Large intestine (tissue), 3 donors: ENCODE measurements at regions not wholly inside any gene's neighbourhood (a gene's known extent, or its start where the extent isn't known, plus 50 kb on each side); places are given as distances from the start of the nearest gene placed in this dataset.

Experiments used
- DNase-seq, 2 donors: peaks; one replicate each; pipeline versions ENCODE4 v3.0.0 to v3.0.0-alpha.2; 2013
- H3K27ac ChIP-seq: one replicate; pipeline ENCODE4 v1.5.1; 2013; ENCODE audit warnings: low read length
- H3K27me3 ChIP-seq: 2 replicates; pipeline ENCODE4 v1.6.1; 2013; ENCODE audit warnings: low read length; ENCODE audit not compliant: control insufficient read depth, insufficient read depth
- H3K36me3 ChIP-seq: 2 replicates; pipeline ENCODE4 v1.6.1; 2013; ENCODE audit warnings: low read length; ENCODE audit not compliant: control insufficient read depth, insufficient read depth
- H3K4me1 ChIP-seq: one replicate; pipeline ENCODE4 v1.6.1; 2013; ENCODE audit warnings: low read length; ENCODE audit not compliant: control insufficient read depth, insufficient read depth
- H3K4me3 ChIP-seq: one replicate; pipeline ENCODE4 v1.5.1; 2013; ENCODE audit warnings: low read length
- H3K9me3 ChIP-seq: one replicate; pipeline ENCODE4 v1.6.1; 2013; ENCODE audit warnings: mild to moderate bottlenecking, low read depth, low read length, moderate library complexity; ENCODE audit not compliant: control insufficient read depth
- WGBS: methylation state at CpG from one replicate; pipeline ENCODE4 v1.1.5; 2013; ENCODE audit warnings: low lambda C conversion rate; ENCODE audit not compliant: insufficient coverage; 5-methylcytosine and 5-hydroxymethylcytosine counted together

DNA sequence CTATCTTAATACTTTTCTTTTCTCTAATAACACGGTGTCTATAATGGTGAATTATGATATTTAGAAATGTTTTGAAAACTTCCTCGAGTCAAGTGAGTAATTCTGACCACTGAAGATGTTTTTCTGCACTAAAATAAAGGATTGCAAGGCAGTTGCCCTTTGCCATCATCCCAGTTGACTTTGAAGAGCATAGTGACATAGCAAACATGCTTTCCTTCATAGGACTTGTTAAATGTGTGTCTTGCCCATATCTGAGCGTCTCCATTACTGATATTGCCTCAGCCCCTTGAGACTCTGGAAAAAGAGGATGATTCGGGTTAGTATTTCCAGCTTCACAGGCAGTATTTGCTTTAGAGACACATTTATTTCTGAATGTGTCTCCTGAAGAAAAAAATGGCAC, 125.2 kb upstream of the MCHR2 start:
- no peaks in the 10 kb centered on the region for H3K27me3 ChIP-seq
- H3K4me3 ChIP-seq, result no peak overlapping the region
- H3K4me1 ChIP-seq, result no peaks in the 10 kb centered on the region
- DNase-seq, result no peak
- WGBS, result no CpG with 5 or more reads among the region's 4 CpGs
- no peak overlapping the region for H3K27ac ChIP-seq
- no peaks in the 10 kb centered on the region for H3K36me3 ChIP-seq
- H3K9me3 ChIP-seq, result no peaks in the 10 kb centered on the region

DNA sequence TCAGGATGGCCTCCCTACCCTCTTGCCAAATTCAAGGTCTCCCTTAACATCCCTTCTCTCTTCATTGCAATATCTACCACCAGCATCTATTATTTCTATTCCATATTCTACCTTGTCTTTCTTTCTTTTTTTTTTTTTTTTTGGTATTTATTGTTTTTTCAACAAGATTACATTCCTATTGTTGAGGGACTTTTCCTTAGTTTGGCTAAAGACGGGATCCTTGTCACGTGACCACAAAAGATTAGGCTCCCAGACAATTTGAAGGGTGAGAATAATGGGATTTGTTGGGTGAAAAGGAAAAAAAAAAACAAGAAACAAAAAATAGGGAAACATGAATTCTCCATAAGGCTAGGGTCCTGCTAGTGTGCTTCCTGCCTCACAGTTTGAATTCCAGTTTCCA, 124.3 kb upstream of the MCHR2 start:
- no peaks in the 10 kb centered on the region for H3K9me3 ChIP-seq
- H3K4me3 ChIP-seq, result no peak overlapping the region
- no peaks in the 10 kb centered on the region for H3K27me3 ChIP-seq
- no peak for DNase-seq
- no peaks in the 10 kb centered on the region for H3K36me3 ChIP-seq
- WGBS, result 100% methylated on average over 2 of the region's 2 CpGs
- no peak overlapping the region for H3K27ac ChIP-seq
- no peaks in the 10 kb centered on the region for H3K4me1 ChIP-seq

DNA sequence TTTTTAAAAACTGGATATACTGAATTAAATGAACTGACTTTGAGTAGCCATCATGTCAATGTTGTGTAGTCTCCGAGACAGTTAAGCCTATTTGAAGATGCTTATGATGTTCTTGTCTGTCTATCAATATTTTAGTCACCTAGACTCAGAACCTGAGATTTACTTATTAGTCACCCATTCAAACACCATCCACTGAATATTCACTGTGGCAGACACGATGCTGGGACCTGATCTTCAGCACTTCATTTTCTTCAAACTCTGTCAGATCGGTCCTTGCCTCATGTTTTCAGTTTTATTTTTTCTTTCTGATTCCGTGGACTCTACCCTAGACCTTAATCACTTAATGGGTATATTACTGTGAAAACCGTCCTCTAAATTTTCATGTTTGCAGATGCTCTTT, 123.7 kb upstream of the MCHR2 start:
- H3K4me3 ChIP-seq, result no peak overlapping the region
- H3K36me3 ChIP-seq, result no peaks in the 10 kb centered on the region
- DNase-seq, result no peak
- H3K27ac ChIP-seq, result no peak overlapping the region
- WGBS, result 94% methylated on average over 3 of the region's 5 CpGs
- no peaks in the 10 kb centered on the region for H3K4me1 ChIP-seq
- H3K9me3 ChIP-seq, result no peaks in the 10 kb centered on the region
- no peaks in the 10 kb centered on the region for H3K27me3 ChIP-seq

DNA sequence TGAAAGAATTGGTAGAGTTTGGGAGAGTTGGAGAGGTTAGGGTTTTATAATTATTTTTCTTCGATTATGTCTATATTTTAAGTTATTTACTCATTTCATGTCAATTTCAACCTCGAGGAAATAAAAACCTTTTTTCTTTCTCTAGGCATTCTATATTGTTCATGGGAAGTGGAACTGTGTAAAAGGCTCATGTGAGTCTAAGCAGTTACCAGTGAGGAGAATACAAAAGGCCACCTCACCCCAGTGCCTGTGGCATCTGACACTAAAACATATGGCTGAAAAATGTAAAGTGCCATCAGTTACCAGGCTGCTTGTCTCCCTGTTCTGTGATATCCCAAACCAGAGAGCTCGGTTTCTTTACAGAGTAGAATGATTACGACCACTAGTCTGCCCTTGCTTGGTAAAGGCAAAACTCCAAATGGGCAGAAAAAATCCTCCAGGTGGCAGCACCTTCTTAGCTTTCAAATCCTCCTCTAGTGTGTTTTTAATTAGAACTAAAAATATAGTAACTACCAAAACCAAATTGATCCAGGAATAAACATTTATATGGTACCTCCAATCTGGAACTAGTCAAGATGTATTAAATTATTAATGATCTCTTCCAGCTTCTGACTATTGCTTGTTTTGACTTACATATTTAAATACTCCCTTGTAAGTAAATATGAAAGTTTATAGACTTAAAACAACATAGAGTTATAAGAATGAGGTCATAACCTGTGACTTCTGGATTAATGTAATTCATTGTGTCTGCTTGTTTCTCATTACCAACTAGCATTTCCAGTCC, 122.6 kb upstream of the MCHR2 start:
- no peak overlapping the region for H3K4me3 ChIP-seq
- peak; percentile 24 to 26 for DNase-seq
- no peaks in the 10 kb centered on the region for H3K9me3 ChIP-seq
- H3K27ac ChIP-seq, result no peak overlapping the region
- H3K4me1 ChIP-seq, result no peaks in the 10 kb centered on the region
- no peaks in the 10 kb centered on the region for H3K27me3 ChIP-seq
- no peaks in the 10 kb centered on the region for H3K36me3 ChIP-seq
- WGBS, result 100% methylated on average over 1 of the region's 4 CpGs

DNA sequence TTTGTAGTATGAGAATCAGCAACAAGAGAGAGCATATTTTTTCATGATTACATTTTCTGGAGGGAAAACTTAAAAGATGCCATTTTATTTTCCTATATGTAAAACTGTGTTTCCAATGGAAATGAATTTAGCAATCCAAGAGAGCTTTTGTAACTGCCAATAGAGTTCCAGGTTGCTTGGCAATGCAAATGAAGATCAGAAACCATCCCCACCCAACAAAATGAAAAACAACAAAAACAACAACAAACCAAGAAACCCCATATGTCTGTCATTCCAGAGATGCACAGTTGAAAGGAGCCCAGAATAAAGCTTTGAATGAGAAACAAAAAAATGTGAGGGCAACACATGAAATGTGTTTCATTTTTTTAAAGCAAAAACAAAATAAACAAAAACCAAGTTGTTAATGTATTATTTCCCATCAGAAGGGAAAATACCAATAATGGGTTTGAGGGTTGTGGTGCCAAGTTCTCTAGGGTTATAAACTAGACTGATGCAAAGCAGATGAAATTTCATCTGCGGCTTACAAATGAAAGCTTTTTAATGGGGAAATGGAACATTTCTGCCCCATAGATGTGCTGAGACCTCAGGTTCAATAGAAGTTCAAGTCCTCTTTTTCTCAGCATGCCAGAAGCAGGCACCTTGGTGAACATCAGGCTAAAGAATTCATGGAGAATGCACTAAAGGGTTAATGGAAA, 121.5 kb upstream of the MCHR2 start:
- no peaks in the 10 kb centered on the region for H3K4me1 ChIP-seq
- no peak overlapping the region for H3K27ac ChIP-seq
- no peak overlapping the region for H3K4me3 ChIP-seq
- H3K36me3 ChIP-seq, result no peaks in the 10 kb centered on the region
- H3K9me3 ChIP-seq, result no peaks in the 10 kb centered on the region
- WGBS, result no CpG with 5 or more reads among the region's 1 CpG
- DNase-seq, result no peak
- H3K27me3 ChIP-seq, result peaks cover under 1% of the 10 kb centered on the region

DNA sequence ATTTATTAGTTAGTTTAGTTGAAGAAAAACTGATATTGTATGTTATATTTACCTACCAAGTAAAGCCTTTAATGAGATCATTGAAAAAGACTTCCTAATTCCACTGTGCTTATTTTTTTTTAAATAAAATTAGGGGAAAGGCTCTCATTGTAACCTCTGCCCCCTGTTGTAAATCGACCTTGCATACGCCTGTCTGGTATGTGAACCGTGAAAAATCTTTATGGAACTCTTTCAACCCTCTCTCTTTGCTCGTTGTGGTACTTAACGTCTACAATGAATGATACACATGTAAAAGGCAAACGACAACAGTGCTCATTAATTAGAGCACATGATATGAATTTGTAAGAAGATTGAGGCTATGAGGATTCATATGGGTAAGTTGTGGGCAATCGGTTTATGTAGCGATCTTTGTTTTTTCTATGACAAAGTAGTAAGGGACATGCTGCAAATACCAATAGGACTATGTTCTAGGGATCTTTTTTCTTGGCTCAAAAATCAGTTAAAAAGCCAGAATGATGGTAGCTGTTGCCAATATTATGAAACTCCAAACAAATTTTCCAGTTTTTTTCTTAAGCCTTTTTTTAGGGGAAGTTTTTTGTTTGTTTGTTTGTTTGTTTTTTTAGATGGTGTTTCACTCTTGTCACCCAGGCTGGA, 119.0 kb upstream of the MCHR2 start:
- H3K4me1 ChIP-seq, result no peaks in the 10 kb centered on the region
- no peaks in the 10 kb centered on the region for H3K36me3 ChIP-seq
- H3K9me3 ChIP-seq, result no peaks in the 10 kb centered on the region
- peaks cover 4% of the 10 kb centered on the region for H3K27me3 ChIP-seq
- DNase-seq, result no peak
- H3K27ac ChIP-seq, result no peak overlapping the region
- 13% methylated on average over 3 of the region's 8 CpGs for WGBS
- H3K4me3 ChIP-seq, result no peak overlapping the region

DNA sequence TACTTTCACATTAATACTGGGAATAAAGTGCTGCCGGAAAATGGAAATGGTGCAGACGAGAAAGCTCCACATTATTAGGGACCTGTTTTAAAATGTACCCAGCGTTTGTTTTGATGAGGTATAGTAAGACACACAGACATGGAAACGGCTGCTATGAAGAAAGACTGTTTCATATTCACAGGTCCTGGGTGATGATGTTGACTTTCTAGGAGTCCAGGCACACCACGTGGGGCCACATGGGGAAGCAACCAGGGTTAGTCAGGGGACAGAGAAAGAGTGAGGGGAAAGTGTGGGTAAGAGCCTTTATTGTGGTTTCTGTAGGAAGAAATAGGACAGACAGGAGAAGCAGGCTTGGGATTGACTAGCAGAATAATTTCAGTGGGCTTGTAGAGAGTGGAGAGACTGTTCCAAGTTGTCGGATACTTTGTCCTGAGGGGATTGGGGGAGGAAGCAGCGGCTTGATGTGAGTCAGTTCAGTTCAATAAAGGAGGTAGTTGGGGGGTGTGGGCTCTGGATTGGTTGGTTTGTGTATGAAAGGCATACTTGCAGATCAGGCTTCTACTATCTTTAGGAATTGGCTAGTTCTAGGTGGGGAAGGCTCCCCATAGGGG, 112.0 kb upstream of the MCHR2 start:
- no peak for DNase-seq
- no peak overlapping the region for H3K4me3 ChIP-seq
- H3K4me1 ChIP-seq, result no peaks in the 10 kb centered on the region
- no peaks in the 10 kb centered on the region for H3K9me3 ChIP-seq
- H3K27me3 ChIP-seq, result peaks cover 7% of the 10 kb centered on the region
- no peaks in the 10 kb centered on the region for H3K36me3 ChIP-seq
- H3K27ac ChIP-seq, result no peak overlapping the region
- WGBS, result no CpG with 5 or more reads among the region's 7 CpGs

DNA sequence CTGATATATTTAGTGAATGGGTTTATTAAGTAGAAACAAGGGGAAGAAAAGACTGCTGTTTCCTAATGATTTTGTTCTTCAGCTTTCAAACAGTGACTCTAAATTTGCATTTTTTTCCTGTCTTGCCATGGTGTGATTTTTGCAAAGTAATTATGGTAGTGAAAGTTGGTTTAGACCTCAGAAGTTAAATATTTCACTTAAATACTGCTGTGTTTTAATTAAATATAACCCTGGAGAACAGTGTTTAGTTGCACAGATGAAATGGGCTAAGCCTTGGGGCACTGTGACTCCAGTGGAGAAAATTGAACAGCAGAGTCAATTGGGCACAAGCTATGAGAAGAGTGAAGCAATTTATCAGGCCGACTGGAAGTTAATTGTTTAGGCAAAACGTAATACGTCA, 111.1 kb upstream of the MCHR2 start:
- no peak for DNase-seq
- Histone ChIP-seq H3K9me3 (no peaks in the 10 kb centered on the region), H3K27ac (no peak overlapping the region), H3K36me3 (no peaks in the 10 kb centered on the region), H3K27me3 (peaks cover 3% of the 10 kb centered on the region), H3K4me3 (no peak overlapping the region), H3K4me1 (no peaks in the 10 kb centered on the region)
- no CpG with 5 or more reads among the region's 3 CpGs for WGBS

DNA sequence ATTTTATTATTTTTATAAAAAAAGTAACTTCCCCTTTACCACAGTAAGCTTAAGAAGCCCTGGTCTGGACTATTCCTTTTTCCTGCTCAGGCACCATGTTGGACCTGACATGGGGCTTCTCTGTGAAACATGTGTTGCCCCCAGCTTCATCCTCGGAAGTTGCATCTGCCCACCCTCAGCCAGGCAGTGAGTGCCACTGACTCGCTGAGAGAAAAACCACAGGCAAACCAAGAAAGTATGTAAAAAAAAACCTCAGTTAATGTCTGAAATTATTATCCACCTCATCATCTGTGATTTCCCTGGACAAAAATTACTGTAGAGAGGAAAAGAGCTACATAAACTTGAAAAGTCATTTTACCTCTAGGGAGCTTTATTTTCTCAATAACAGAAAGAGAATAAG, 109.9 kb upstream of the MCHR2 start:
- no CpG with 5 or more reads among the region's 2 CpGs for WGBS

DNA sequence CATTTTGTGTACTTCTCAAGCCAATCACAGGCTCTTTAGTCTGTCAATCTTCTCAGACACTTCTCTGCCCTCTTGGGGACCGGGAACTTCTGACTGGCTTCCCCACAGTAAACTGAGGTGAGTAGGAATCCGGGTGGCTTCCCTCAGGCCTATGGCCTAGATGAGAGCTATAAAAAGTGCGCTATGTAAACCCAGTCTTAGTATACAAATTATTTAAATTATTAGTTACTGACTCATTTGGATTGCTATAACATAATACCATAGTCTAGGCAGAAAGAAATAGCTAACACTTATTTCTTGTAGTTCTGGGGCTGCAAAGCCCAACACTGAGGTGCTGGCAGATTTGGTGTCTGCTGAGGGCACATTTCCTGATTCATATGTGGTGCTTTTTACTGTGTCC, 109.2 kb upstream of the MCHR2 start:
- Histone ChIP-seq H3K4me1 (no peaks in the 10 kb centered on the region), H3K9me3 (no peaks in the 10 kb centered on the region), H3K36me3 (no peaks in the 10 kb centered on the region), H3K27me3 (peaks cover 3% of the 10 kb centered on the region), H3K27ac (no peak overlapping the region), H3K4me3 (no peak overlapping the region)
- no peak for DNase-seq
- WGBS, result 100% methylated on average over 1 of the region's 3 CpGs

More for the DNA sequence above, 109.9 kb upstream of the MCHR2 start:
- no peak overlapping the region for H3K27ac ChIP-seq
- DNase-seq, result no peak
- H3K4me1 ChIP-seq, result no peaks in the 10 kb centered on the region
- no peaks in the 10 kb centered on the region for H3K9me3 ChIP-seq
- H3K4me3 ChIP-seq, result no peak overlapping the region
- no peaks in the 10 kb centered on the region for H3K36me3 ChIP-seq
- H3K27me3 ChIP-seq, result peaks cover 3% of the 10 kb centered on the region
